GM12878 (cell line): ENCODE measurements at regions not wholly inside any gene's neighbourhood (a gene's known extent, or its start where the extent isn't known, plus 50 kb on each side); places are given as distances from the start of the nearest gene placed in this dataset.

Experiments used
- ATAC-seq: fragments of 200-7000 bp; cut with Tn5 transposase; 3 replicates; pipeline ENCODE4 v1.9.1; 2020; ENCODE audit warnings: mild to moderate bottlenecking, moderate library complexity
- BruUV-seq: library from RNA; stranded (reverse); fragments of 400-500 nt; replicated peaks from 2 replicates; lab custom pipeline; 2021; lab: Mats Ljungman, UMichigan
- CTCF ChIA-PET: fragments of 300-600 bp; sonication (Branson Sonifier 250); formaldehyde crosslinking; extraction: SDS; loops from one replicate; lab custom pipeline; 2021; ENCODE audit warnings: inconsistent platforms; lab: Yijun Ruan, JAX
- POLR2A ChIA-PET: fragments of 350-600 bp; formaldehyde crosslinking; extraction: SDS; loops from one replicate; lab custom pipeline; 2021; ENCODE audit warnings: inconsistent platforms; lab: Charles Lee
- RAD21 ChIA-PET: fragments of 300-600 bp; sonication (Branson Sonifier 250); formaldehyde crosslinking; loops from one replicate; lab custom pipeline; 2023; ENCODE audit warnings: antibody characterized with exemption; ENCODE audit not compliant: unreplicated experiment; lab: Charles Lee
- SMC1A ChIA-PET: fragments of 300-600 bp; sonication (Branson Sonifier 250); formaldehyde crosslinking; loops from one replicate; lab custom pipeline; 2023; ENCODE audit not compliant: unreplicated experiment, uncharacterized antibody; lab: Charles Lee
- DNase-seq: peaks from one replicate; pipeline ENCODE4 v3.0.0-alpha.2; 2011; ENCODE audit warnings: low read depth, low spot score
- FAIRE-seq: peaks from 3 replicates; lab custom pipeline; 2011; peaks lifted over from hg19 to GRCh38; lab: Jason Lieb, UNC
- H2AFZ ChIP-seq: 2 replicates; pipeline ENCODE4 v1.6.0; 2011; ENCODE audit warnings: low read depth, low read length, control low read depth; ENCODE audit not compliant: control insufficient read depth
- H3K27ac ChIP-seq: 2 replicates; pipeline ENCODE4 v1.5.1; 2011; ENCODE audit warnings: control low read depth; ENCODE audit not compliant: control insufficient read depth, insufficient read depth
- H3K27me3 ChIP-seq, 2 experiments: replicated peaks in 1 of 2; 2 replicates each; pipeline versions ENCODE4 v1.6.0 to v1.6.1; 2011; ENCODE audit warnings: low read length in 1 of 2; ENCODE audit not compliant: control insufficient read depth in 2 of 2, insufficient read depth in 2 of 2
- H3K36me3 ChIP-seq, 2 experiments: 2 replicates each; pipeline ENCODE4 v1.5.1; 2011; ENCODE audit warnings: low read length in 1 of 2; ENCODE audit not compliant: control insufficient read depth in 2 of 2, insufficient read depth in 2 of 2
- H3K4me1 ChIP-seq: 2 replicates; pipeline ENCODE4 v1.6.1; 2011; ENCODE audit warnings: mild to moderate bottlenecking, low read length, moderate library complexity, mixed read lengths; ENCODE audit not compliant: control insufficient read depth, insufficient read depth
- H3K4me2 ChIP-seq: 2 replicates; pipeline ENCODE4 v1.6.0; 2011; ENCODE audit warnings: control low read depth; ENCODE audit not compliant: control insufficient read depth, insufficient read depth
- H3K4me3 ChIP-seq: fragments of 200-600 bp; sonication (generic); 2 replicates; pipeline ENCODE4 v1.5.1; 2016
- H3K79me2 ChIP-seq: 2 replicates; pipeline ENCODE4 v1.6.0; 2011; ENCODE audit warnings: low read length; ENCODE audit not compliant: control insufficient read depth, insufficient read depth
- H3K9ac ChIP-seq: 2 replicates; pipeline ENCODE4 v1.8.0; 2011; ENCODE audit warnings: low read length, control low read depth, mixed read lengths; ENCODE audit not compliant: control insufficient read depth, insufficient read depth
- H3K9me3 ChIP-seq: replicated peaks from 3 replicates; pipeline ENCODE4 v1.5.1; 2011; ENCODE audit warnings: mild to moderate bottlenecking, low read length; ENCODE audit not compliant: control insufficient read depth, insufficient read depth
- H4K20me1 ChIP-seq: 2 replicates; pipeline ENCODE4 v1.6.0; 2011; ENCODE audit not compliant: control insufficient read depth, insufficient read depth
- FOXK2 ChIP-seq: fragments of 450-650 bp; IDR thresholded peaks from 2 replicates; pipeline ENCODE4 v1.6.1; 2017; ENCODE audit warnings: mild to moderate bottlenecking, moderate library complexity
- GATAD2B ChIP-seq: fragments of 450-650 bp; conservative IDR thresholded peaks from 2 replicates; pipeline ENCODE4 v1.6.1; 2017; ENCODE audit warnings: low read depth, mild to moderate bottlenecking, moderate library complexity
- HDAC6 ChIP-seq: fragments of 200-600 bp; sonication (generic); IDR thresholded peaks from one replicate; pipeline ENCODE4 v1.8.0; 2017; ENCODE audit warnings: antibody characterized with exemption; ENCODE audit not compliant: unreplicated experiment
- KLF5 ChIP-seq: fragments of 450-650 bp; IDR thresholded peaks from 2 replicates; pipeline ENCODE4 v1.6.1; 2014; ENCODE audit warnings: mild to moderate bottlenecking; ENCODE audit not compliant: partially characterized antibody
- MEF2A ChIP-seq: IDR thresholded peaks from 2 replicates; pipeline ENCODE4 v1.6.1; 2011; ENCODE audit warnings: low read depth, mild to moderate bottlenecking, low read length, moderate library complexity; ENCODE audit not compliant: insufficient read depth
- MYC ChIP-seq: IDR thresholded peaks from 2 replicates; pipeline ENCODE4 v1.6.1; 2011; ENCODE audit warnings: mild to moderate bottlenecking, low read length, moderate library complexity, inconsistent platforms; ENCODE audit not compliant: insufficient read depth, insufficient replicate concordance, insufficient read length, severe bottlenecking
- NFIC ChIP-seq: IDR thresholded peaks from 2 replicates; pipeline ENCODE4 v1.6.1; 2012; ENCODE audit warnings: low read depth, mild to moderate bottlenecking, inconsistent platforms, low read length, moderate library complexity
- POLR2AphosphoS2 ChIP-seq: IDR thresholded peaks from 2 replicates; pipeline ENCODE4 v1.6.1; 2011; ENCODE audit warnings: low read depth, mild to moderate bottlenecking, low read length, improper control_type of control experiment, moderate library complexity
- RUNX3 ChIP-seq: IDR thresholded peaks from 2 replicates; pipeline ENCODE4 v1.6.1; 2012; ENCODE audit warnings: low read length, inconsistent platforms
- SIX5 ChIP-seq: IDR thresholded peaks from 2 replicates; pipeline ENCODE4 v1.6.1; 2011; ENCODE audit warnings: mild to moderate bottlenecking, low read depth, low read length, moderate library complexity; ENCODE audit not compliant: severe bottlenecking
- SMAD5 ChIP-seq: IDR thresholded peaks from 2 replicates; pipeline ENCODE4 v1.6.1; 2016; ENCODE audit warnings: antibody characterized with exemption, low read depth
- STAT1 ChIP-seq: fragments of 450-650 bp; conservative IDR thresholded peaks from 2 replicates; pipeline ENCODE4 v1.6.1; 2014; ENCODE audit warnings: antibody characterized with exemption, mild to moderate bottlenecking
- TCF12 ChIP-seq: IDR thresholded peaks from 2 replicates; pipeline ENCODE4 v1.6.1; 2011; ENCODE audit warnings: low read depth, mild to moderate bottlenecking, low read length
- YBX1 ChIP-seq: fragments of 450-650 bp; IDR thresholded peaks from 2 replicates; pipeline ENCODE4 v1.6.1; 2016; ENCODE audit warnings: antibody characterized with exemption
- ZNF384 ChIP-seq: IDR thresholded peaks from 2 replicates; pipeline ENCODE4 v1.6.1; 2012; ENCODE audit warnings: low read depth, mild to moderate bottlenecking, low read length, improper control_type of control experiment, borderline replicate concordance
- WGBS: methylation state at CpG from one replicate; pipeline ENCODE4 v1.1.6; 2016; ENCODE audit warnings: low lambda C conversion rate; ENCODE audit not compliant: insufficient replicate concordance, insufficient coverage; ENCODE audit errors: missing lambda C conversion rate; 5-methylcytosine and 5-hydroxymethylcytosine counted together
- in situ Hi-C: fragments of 300-500 bp; cut with MboI; formaldehyde crosslinking; loops from 9 replicates; pipeline ENCODE4 v1.14.3; 2018; ENCODE audit warnings: mixed read lengths
- intact Hi-C: fragments of 100-400 bp; cut with micrococcal nuclease; formaldehyde crosslinking; loops from one replicate; pipeline ENCODE4 v1.14.2; 2022; ENCODE audit not compliant: unreplicated experiment
- TF ChIP-seq, protein P1 (sequence below): fragments of 450-650 bp; IDR thresholded peaks from 2 replicates; pipeline ENCODE4 v1.6.1; 2017; ENCODE audit warnings: borderline replicate concordance
- TF ChIP-seq, protein P2 (sequence below): fragments of 450-650 bp; IDR thresholded peaks from 2 replicates; pipeline ENCODE4 v1.6.1; 2016; ENCODE audit warnings: mild to moderate bottlenecking, moderate library complexity, borderline replicate concordance
- TF ChIP-seq, protein P3 (sequence below): IDR thresholded peaks from 2 replicates; pipeline ENCODE4 v1.6.1; 2011; ENCODE audit warnings: low read depth, low read length, improper control_type of control experiment, borderline replicate concordance

DNA sequence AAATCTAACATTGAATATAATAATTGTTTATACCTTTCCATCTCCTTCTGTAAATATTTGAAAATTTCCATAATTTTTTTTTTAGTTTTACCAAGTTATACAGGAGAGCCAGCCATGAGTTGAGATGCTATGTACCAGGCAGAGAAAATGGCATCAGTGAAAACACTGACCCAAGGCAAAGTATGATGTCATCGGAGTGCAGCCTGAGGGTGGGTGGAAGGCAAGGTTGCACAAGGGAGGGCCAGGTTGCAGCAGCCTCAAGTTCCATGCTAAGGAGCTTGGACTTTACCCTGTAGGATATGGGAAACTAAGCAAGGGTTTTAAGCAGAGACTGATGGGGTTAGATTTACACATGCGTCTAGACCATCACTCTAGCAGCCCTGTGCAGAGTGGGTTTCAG lies 441.1 kb downstream of the BCAT1 start:
- H3K4me3 ChIP-seq = no peak overlapping the region
- RAD21 ChIA-PET = no interaction called here
- no peak overlapping the region for H2AFZ ChIP-seq
- no peak overlapping the region for H3K9ac ChIP-seq
- DNase-seq (no peak), ATAC-seq (no peak), FAIRE-seq (no peak)
- BruUV-seq = no TSS peak
- no peak overlapping the region for H3K4me2 ChIP-seq
- 66% methylated on average over 2 of the region's 2 CpGs for WGBS
- H3K79me2 ChIP-seq = no peaks in the 10 kb centered on the region
- POLR2A ChIA-PET = no interaction called here
- no peaks in the 10 kb centered on the region for H3K27me3 ChIP-seq
- H3K9me3 ChIP-seq = no peaks in the 10 kb centered on the region
- no peak overlapping the region for H3K27ac ChIP-seq
- in situ Hi-C loops (no loop called here), intact Hi-C loops (no loop called here)
- no peaks in the 10 kb centered on the region for H3K36me3 ChIP-seq
- TF ChIP-seq NFIC (no peak), KLF5 (no peak), SIX5 (no peak), FOXK2 (no peak), MYC (no peak), YBX1 (no peak), SMAD5 (no peak), ZNF384 (no peak), RUNX3 (no peak), GATAD2B (no peak), STAT1 (no peak), MEF2A (no peak), POLR2AphosphoS2 (no peak), HDAC6 (no peak), TCF12 (no peak)
- TF ChIP-seq, protein P1, sequence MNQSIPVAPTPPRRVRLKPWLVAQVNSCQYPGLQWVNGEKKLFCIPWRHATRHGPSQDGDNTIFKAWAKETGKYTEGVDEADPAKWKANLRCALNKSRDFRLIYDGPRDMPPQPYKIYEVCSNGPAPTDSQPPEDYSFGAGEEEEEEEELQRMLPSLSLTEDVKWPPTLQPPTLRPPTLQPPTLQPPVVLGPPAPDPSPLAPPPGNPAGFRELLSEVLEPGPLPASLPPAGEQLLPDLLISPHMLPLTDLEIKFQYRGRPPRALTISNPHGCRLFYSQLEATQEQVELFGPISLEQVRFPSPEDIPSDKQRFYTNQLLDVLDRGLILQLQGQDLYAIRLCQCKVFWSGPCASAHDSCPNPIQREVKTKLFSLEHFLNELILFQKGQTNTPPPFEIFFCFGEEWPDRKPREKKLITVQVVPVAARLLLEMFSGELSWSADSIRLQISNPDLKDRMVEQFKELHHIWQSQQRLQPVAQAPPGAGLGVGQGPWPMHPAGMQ = no peak
- TF ChIP-seq, protein P2, sequence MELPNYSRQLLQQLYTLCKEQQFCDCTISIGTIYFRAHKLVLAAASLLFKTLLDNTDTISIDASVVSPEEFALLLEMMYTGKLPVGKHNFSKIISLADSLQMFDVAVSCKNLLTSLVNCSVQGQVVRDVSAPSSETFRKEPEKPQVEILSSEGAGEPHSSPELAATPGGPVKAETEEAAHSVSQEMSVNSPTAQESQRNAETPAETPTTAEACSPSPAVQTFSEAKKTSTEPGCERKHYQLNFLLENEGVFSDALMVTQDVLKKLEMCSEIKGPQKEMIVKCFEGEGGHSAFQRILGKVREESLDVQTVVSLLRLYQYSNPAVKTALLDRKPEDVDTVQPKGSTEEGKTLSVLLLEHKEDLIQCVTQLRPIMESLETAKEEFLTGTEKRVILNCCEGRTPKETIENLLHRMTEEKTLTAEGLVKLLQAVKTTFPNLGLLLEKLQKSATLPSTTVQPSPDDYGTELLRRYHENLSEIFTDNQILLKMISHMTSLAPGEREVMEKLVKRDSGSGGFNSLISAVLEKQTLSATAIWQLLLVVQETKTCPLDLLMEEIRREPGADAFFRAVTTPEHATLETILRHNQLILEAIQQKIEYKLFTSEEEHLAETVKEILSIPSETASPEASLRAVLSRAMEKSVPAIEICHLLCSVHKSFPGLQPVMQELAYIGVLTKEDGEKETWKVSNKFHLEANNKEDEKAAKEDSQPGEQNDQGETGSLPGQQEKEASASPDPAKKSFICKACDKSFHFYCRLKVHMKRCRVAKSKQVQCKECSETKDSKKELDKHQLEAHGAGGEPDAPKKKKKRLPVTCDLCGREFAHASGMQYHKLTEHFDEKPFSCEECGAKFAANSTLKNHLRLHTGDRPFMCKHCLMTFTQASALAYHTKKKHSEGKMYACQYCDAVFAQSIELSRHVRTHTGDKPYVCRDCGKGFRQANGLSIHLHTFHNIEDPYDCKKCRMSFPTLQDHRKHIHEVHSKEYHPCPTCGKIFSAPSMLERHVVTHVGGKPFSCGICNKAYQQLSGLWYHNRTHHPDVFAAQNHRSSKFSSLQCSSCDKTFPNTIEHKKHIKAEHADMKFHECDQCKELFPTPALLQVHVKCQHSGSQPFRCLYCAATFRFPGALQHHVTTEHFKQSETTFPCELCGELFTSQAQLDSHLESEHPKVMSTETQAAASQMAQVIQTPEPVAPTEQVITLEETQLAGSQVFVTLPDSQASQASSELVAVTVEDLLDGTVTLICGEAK = no peak
- TF ChIP-seq, protein P3, sequence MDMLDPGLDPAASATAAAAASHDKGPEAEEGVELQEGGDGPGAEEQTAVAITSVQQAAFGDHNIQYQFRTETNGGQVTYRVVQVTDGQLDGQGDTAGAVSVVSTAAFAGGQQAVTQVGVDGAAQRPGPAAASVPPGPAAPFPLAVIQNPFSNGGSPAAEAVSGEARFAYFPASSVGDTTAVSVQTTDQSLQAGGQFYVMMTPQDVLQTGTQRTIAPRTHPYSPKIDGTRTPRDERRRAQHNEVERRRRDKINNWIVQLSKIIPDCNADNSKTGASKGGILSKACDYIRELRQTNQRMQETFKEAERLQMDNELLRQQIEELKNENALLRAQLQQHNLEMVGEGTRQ = no peak
- SMC1A ChIA-PET = no interaction called here
- CTCF ChIA-PET = interaction anchor here (1.2 kb wide), 1 partner anchor 30 kb away, joined by 3 read pairs; no protein-coding TSS in a partner anchor
- H4K20me1 ChIP-seq = no peaks in the 10 kb centered on the region
- H3K4me1 ChIP-seq = no peaks in the 10 kb centered on the region
